GM12865 (cell line): ENCODE measurements at regions not wholly inside any gene's neighbourhood (a gene's known extent, or its start where the extent isn't known, plus 50 kb on each side); places are given as distances from the start of the nearest gene placed in this dataset.

Experiments
- DNase-seq: peaks from one replicate; pipeline ENCODE4 v3.0.0; 2010; ENCODE audit warnings: low read depth
- H3K4me3 ChIP-seq: 2 replicates; pipeline ENCODE4 v1.5.1; 2011; ENCODE audit warnings: mild to moderate bottlenecking, low read depth, low read length, control low read depth
- TF ChIP-seq, protein P1 (sequence below): IDR thresholded peaks from 2 replicates; pipeline ENCODE4 v1.5.1; 2011; ENCODE audit warnings: low read length, control low read depth, low read depth, inconsistent platforms; ENCODE audit not compliant: insufficient read depth; ENCODE audit errors: missing control alignments

DNA sequence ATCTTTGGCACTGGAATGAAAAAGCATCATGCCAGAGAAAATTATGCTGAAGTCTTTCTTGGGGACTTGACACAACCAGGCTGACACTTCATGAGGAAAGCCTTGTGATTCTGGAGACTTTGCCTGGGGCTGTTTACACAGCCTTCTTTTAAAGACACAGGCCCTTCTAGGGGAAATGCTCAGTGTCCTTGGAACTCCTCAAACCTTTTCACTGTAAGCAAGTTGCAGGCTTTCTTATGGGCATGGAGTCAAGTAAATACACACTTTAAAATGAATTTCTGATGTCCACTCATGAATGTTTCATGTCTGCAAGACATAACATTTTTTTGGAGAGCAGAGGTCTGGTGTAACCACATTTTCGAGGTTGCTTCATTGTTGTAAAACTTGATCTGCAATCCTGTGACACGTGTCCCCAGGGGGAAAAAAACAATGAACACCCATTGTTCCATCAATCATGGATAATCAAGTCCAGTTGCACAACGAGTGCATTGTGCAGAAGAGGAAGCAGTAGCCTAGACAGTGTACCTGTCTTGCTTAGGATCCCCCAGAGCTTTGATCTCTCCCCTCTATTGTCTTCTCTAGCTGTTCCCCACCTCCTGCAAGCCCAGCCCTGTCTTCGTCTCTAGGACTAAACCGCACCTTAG, 155.1 kb upstream of the PRICKLE1 start:
- no peak overlapping the region for H3K4me3 ChIP-seq
- TF ChIP-seq, protein P1, sequence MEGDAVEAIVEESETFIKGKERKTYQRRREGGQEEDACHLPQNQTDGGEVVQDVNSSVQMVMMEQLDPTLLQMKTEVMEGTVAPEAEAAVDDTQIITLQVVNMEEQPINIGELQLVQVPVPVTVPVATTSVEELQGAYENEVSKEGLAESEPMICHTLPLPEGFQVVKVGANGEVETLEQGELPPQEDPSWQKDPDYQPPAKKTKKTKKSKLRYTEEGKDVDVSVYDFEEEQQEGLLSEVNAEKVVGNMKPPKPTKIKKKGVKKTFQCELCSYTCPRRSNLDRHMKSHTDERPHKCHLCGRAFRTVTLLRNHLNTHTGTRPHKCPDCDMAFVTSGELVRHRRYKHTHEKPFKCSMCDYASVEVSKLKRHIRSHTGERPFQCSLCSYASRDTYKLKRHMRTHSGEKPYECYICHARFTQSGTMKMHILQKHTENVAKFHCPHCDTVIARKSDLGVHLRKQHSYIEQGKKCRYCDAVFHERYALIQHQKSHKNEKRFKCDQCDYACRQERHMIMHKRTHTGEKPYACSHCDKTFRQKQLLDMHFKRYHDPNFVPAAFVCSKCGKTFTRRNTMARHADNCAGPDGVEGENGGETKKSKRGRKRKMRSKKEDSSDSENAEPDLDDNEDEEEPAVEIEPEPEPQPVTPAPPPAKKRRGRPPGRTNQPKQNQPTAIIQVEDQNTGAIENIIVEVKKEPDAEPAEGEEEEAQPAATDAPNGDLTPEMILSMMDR: no peak
- no peak for DNase-seq

DNA sequence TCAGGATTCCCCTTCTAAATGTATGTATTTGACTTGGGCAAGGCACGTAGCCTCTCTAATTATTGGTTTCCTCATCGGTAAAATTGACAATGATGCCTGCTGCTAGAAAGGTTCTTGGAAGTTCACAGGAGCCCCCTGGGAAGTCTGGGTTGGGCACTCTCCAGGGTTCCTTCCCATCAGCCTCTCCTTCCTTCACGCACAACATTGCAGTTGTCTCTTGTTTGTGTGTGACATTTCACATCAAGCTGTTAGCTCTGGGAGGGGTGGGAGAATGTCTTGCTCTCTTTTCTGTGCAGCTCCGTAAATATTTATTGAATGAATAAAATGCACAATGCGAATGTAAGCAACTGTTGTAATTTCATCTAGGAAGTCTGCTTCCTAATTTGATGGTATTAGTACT, 153.2 kb upstream of the PRICKLE1 start:
- no peak for DNase-seq
- no peak overlapping the region for H3K4me3 ChIP-seq
- TF ChIP-seq, protein P1: no peak

DNA sequence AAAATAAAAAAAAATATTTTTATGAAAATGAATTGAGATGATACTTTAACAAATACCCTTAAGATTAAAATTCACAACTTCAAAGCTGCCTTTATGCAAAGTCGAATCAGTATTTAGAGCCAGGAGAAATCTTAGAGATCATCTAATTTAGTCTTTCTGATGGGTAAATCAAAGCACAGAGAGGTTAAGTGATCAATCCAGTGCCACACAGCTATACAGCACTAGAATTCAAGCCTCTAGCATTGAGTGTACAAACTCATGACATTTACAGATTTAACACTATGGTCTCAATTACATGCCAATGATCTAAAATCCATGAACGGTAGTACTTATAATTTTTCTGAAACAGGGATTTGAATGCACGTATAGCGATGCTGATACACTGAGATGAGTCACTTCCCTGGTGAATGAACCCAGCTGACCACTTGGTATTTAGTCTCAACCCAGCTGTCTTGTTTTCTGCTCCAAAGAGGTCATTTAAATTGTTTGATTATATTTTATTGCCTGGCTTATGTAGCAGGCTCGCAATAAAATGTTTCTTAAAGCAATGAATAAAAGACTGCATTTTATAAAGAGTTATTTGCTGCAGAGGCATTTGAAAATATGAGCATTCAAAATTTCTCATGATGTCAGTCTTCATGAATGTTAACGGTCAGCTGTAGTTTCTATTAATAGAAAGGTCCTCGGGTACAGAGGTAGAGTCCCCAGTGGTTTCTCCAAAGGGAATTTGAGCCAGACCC, 152.4 kb upstream of the PRICKLE1 start:
- DNase-seq: no peak
- no peak overlapping the region for H3K4me3 ChIP-seq
- TF ChIP-seq, protein P1: no peak

DNA sequence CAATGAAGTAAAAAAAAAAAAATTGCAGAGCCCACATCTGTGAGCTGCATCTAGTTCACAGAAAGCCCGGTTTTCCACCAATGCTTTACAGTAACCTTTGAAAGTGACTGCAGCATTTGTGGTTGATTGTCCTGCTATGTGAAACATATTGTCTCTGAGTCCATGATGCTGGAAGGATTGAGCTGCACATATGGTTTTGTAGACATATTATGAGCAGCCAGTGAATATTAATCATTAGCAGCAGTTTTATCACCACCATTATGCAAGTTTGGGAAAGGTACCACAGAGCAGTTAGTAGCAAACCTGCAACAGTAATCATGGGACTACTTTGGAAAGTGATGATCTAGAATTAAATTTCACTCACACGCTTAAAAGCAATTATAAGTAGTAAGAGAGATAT, 151.5 kb upstream of the PRICKLE1 start:
- TF ChIP-seq, protein P1: no peak
- DNase-seq: no peak

DNA sequence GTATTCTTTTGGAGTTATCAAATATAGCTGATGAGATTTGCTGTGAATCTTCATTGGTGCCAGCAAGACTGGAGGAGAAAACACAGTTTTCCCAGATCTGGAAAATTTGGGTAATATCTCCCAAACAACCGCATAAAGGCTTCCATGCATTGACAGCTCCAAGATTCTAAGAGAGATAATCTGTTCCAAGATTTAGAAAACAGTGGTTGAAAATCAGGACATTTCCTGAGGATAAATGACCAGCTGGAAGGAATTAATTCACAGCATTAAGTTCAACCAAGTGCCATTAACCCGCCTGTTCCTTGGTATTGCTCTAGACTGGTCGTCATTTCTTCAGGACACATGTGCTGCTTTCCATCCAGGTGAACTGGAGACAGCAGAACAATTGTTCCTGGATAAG, 147.9 kb upstream of the PRICKLE1 start:
- TF ChIP-seq, protein P1: no peak
- DNase-seq: no peak
- H3K4me3 ChIP-seq: no peak overlapping the region

More for the DNA sequence above, 151.5 kb upstream of the PRICKLE1 start:
- no peak overlapping the region for H3K4me3 ChIP-seq

DNA sequence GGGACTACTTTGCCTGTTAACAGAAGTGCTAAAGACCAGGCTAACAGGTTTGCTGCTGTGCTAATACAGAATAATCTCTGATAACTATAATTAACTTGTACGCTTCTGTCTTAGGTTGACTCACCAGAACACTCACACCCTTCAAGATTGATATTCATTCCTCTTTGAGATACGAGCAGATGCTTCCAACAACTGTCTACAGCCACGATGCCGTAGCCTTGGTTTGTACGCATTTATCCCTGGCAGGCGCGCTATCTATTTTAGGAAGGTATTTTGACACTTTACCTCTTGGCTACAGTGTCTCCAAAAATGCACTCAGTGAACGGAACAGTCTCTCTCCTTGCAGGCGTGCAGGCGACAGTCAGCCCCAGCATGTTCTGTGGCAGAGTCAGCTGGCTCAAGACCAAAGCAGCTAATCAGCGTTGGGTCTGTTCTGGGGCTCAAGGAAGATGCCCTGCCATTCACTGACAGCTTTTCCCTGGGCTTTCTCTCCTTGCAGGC, 146.4 kb upstream of the PRICKLE1 start:
- no peak for DNase-seq
- H3K4me3 ChIP-seq: no peak overlapping the region
- TF ChIP-seq, protein P1: no peak

DNA sequence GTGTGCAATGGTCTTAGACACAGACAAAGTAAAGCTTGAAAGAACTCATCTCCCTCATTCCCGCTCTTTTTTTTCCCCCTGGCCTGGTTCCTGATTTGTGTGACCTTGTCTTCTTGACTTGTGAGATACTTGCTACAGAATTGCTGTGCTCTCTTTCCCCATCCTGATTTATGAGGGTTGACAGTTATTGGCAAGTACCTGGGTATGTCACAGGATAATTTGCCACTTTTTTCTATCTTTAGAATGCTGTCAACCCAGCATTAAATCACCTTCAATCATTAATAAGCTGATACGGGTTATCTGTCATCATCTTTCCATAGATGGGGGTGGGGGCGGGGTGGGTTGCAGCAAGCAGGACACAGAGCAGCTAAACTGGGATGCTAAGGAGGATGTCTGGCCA, 144.4 kb upstream of the PRICKLE1 start:
- DNase-seq: no peak
- no peak overlapping the region for H3K4me3 ChIP-seq
- TF ChIP-seq, protein P1: no peak
